ENCODE measurements at regions not wholly inside any gene's neighbourhood (a gene's known extent, or its start where the extent isn't known, plus 50 kb on each side); places are given as distances from the start of the nearest gene placed in this dataset.

DNA sequence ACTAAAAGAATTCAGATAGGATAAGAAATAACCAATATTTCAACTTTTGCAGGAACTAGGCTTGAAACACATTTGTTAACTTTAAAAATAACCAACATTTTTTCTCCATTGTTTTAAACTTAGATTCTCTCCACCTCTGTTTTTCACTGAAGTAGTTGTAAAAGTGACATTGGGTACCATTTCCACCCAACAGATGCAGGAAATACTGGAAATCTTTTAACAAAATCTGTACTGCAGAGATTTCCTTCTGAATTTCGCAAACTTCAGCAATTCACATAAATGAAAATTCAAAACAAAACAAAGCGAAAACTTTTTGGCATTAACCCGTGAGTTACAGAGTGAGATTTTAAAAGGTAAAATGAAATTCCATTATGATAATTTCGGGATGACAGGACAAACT, 731.7 kb downstream of the RFPL4B start:
- TF ChIP-seq POLR2A (IDR thresholded peaks at IDR 0.05), result no peak
- TF ChIP-seq, protein P1, sequence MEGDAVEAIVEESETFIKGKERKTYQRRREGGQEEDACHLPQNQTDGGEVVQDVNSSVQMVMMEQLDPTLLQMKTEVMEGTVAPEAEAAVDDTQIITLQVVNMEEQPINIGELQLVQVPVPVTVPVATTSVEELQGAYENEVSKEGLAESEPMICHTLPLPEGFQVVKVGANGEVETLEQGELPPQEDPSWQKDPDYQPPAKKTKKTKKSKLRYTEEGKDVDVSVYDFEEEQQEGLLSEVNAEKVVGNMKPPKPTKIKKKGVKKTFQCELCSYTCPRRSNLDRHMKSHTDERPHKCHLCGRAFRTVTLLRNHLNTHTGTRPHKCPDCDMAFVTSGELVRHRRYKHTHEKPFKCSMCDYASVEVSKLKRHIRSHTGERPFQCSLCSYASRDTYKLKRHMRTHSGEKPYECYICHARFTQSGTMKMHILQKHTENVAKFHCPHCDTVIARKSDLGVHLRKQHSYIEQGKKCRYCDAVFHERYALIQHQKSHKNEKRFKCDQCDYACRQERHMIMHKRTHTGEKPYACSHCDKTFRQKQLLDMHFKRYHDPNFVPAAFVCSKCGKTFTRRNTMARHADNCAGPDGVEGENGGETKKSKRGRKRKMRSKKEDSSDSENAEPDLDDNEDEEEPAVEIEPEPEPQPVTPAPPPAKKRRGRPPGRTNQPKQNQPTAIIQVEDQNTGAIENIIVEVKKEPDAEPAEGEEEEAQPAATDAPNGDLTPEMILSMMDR (IDR thresholded peaks at IDR 0.05), result no peak

All from ovary (tissue), 3 donors.